ENCODE measurements at regions not wholly inside any gene's neighbourhood (a gene's known extent, or its start where the extent isn't known, plus 50 kb on each side); places are given as distances from the start of the nearest gene placed in this dataset.

DNA sequence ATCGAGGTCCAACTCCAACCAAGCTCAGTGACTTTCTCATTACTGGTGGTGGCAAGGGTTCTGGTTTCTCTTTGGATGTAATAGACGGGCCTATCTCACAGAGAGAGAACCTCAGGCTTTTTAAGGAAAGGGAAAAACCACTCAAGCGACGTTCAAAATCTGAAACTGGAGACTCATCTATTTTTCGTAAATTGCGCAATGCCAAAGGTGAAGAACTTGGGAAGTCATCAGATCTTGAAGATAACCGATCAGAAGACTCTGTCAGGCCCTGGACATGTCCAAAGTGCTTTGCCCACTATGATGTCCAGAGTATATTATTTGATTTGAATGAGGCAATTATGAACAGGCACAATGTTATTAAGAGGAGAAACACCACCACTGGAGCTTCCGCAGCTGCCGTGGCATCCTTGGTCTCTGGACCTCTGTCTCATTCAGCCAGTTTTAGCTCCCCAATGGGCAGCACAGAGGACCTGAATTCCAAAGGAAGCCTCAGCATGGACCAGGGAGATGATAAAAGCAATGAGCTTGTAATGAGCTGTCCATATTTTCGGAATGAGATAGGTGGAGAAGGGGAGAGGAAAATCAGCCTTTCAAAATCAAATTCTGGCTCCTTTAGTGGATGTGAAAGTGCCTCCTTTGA, 343.5 kb upstream of the RGS6 start:
- TF ChIP-seq POLR2AphosphoS5 (IDR thresholded peaks at IDR 0.05): no peak
- TF ChIP-seq POLR2A (IDR thresholded peaks at IDR 0.05): no peak
- Histone ChIP-seq H3K9me3 (no peaks in the 10 kb centered on the region), H3K4me1 (peaks cover 7 to 25% (median 11%) of the 10 kb centered on the region in 4 donors), H3K27me3 (no peaks in the 10 kb centered on the region), H3K27ac (no peak overlapping the region), H3K36me3 (no peaks in the 10 kb centered on the region), H3K4me3 (no peak overlapping the region)
- DNase-seq (no peak), ATAC-seq (ENCODE audit: low FRiP score in 2 of 2) (no peak)
- 92 to 97% methylated on average over 10 of the region's 10 CpGs for WGBS, 2 donors

DNA sequence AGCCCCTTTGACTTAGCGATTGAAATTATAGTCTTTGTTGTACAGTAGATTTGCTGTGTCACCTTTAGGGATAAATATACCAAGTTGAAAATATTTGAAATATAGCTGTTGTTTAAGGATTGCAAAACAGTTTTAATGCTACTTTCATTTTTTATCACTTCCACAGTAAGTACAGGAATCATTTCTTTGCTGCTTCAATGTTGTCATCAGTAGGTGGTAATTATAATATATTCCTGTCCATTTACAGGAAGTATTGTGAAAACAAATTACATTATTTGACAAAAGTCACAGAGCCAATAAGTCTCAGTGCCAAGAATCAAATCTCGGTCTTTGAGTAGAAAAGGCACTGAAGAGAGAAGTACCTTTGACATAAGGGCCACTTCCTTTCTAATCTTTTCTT, 342.6 kb upstream of the RGS6 start:
- no peak overlapping the region for H3K4me3 ChIP-seq
- no peaks in the 10 kb centered on the region for H3K27me3 ChIP-seq
- H3K9me3 ChIP-seq: no peaks in the 10 kb centered on the region
- H3K36me3 ChIP-seq: no peaks in the 10 kb centered on the region
- no peak for DNase-seq
- ATAC-seq (ENCODE audit: low FRiP score in 2 of 2): no peak
- TF ChIP-seq, protein P1, sequence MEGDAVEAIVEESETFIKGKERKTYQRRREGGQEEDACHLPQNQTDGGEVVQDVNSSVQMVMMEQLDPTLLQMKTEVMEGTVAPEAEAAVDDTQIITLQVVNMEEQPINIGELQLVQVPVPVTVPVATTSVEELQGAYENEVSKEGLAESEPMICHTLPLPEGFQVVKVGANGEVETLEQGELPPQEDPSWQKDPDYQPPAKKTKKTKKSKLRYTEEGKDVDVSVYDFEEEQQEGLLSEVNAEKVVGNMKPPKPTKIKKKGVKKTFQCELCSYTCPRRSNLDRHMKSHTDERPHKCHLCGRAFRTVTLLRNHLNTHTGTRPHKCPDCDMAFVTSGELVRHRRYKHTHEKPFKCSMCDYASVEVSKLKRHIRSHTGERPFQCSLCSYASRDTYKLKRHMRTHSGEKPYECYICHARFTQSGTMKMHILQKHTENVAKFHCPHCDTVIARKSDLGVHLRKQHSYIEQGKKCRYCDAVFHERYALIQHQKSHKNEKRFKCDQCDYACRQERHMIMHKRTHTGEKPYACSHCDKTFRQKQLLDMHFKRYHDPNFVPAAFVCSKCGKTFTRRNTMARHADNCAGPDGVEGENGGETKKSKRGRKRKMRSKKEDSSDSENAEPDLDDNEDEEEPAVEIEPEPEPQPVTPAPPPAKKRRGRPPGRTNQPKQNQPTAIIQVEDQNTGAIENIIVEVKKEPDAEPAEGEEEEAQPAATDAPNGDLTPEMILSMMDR (IDR thresholded peaks at IDR 0.05): no peak
- whole genome bisulfite sequencing, 2 donors: 61 to 65% methylated on average over 2 of the region's 2 CpGs
- no peak overlapping the region for H3K27ac ChIP-seq
- peaks cover 7 to 28% (median 14%) of the 10 kb centered on the region in 4 donors for H3K4me1 ChIP-seq

DNA sequence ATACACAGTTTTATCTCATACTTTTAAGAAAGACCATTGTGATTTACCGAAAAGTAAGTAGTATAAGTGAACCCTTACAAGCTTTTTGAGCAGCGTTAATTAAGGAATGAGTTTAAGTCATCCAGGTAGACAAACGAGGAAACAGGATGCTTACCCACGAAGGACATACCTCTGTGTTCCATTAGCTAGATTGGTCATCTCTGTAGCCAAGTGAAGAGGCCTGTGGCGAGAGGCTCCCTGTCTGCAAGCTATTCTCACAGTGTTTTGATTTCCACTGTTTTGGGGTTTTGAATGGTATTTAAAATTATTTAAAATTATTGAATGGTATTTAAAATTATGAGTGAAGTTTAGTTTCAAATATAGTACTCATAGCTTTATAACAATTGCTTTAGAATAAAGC, 342.1 kb upstream of the RGS6 start:
- Histone ChIP-seq H3K4me1 (peaks cover 7 to 33% (median 19%) of the 10 kb centered on the region in 4 donors), H3K4me3 (no peak overlapping the region), H3K9me3 (no peaks in the 10 kb centered on the region), H3K27me3 (no peaks in the 10 kb centered on the region), H3K27ac (no peak overlapping the region), H3K36me3 (no peaks in the 10 kb centered on the region)
- TF ChIP-seq, protein P1 (IDR thresholded peaks at IDR 0.05): no peak
- TF ChIP-seq EP300 (IDR thresholded peaks at IDR 0.05): no peak
- no peak for TF ChIP-seq POLR2A (IDR thresholded peaks at IDR 0.05)
- no peak for TF ChIP-seq POLR2AphosphoS5 (IDR thresholded peaks at IDR 0.05)
- 77 to 78% methylated on average over 5 of the region's 5 CpGs for WGBS, 2 donors
- ATAC-seq (ENCODE audit: low FRiP score in 2 of 2) (no peak), DNase-seq (no peak)

DNA sequence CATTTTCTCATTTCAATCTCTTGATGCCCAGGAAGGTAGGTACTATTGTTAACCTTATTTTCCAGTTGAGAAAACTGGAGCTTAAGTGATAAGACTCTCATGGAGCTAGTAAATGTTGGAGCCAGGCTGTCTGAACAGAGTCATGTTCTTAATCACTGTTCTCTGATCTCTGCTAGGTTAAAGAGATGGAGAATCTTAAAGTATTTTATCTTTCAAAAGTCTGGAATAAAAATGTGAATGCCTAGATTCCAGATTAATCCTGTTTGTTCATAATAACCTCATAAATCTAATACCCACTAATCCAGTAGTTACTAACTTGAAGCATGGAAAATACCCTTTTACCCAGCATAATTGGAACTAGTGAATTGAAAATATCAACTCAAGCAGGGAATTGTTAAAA, 341.0 kb upstream of the RGS6 start:
- Histone ChIP-seq H3K36me3 (no peaks in the 10 kb centered on the region), H3K27me3 (no peaks in the 10 kb centered on the region), H3K4me1 (peaks cover 7 to 27% (median 20%) of the 10 kb centered on the region in 4 donors), H3K27ac (no peak overlapping the region), H3K9me3 (no peaks in the 10 kb centered on the region), H3K4me3 (no peak overlapping the region)
- ATAC-seq (ENCODE audit: low FRiP score in 2 of 2) (no peak), DNase-seq (no peak)
- no peak for TF ChIP-seq POLR2A (IDR thresholded peaks at IDR 0.05)
- TF ChIP-seq, protein P1 (IDR thresholded peaks at IDR 0.05): no peak
- TF ChIP-seq POLR2AphosphoS5 (IDR thresholded peaks at IDR 0.05): no peak
- TF ChIP-seq EP300 (IDR thresholded peaks at IDR 0.05): no peak

DNA sequence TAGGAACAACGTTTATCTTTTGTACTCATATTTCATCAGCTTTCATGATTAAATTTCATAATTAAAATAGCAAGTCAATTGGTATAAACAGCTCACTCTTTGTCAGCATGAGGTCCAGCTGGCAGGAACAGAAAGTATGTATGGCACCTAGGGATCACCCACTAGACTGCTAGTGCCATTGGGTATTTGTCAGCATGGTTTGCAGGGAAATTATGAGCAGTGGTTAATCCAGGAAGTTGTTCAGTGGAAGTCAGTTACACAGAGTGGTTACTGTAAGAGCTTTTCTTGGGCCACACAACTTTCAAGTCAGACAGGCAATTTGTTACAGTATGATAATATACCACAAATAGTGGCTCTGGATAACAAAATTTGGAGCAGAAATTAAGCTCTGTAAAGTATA, 340.3 kb upstream of the RGS6 start:
- H3K27me3 ChIP-seq: no peaks in the 10 kb centered on the region
- DNase-seq: no peak
- 25 to 27% methylated on average over 1 of the region's 1 CpG for WGBS, 2 donors
- TF ChIP-seq POLR2A (IDR thresholded peaks at IDR 0.05) (no peak), EP300 (IDR thresholded peaks at IDR 0.05) (no peak), POLR2AphosphoS5 (IDR thresholded peaks at IDR 0.05) (no peak)
- TF ChIP-seq, protein P1 (IDR thresholded peaks at IDR 0.05): no peak
- H3K4me3 ChIP-seq: no peak overlapping the region
- ATAC-seq (ENCODE audit: low FRiP score in 2 of 2): peak in 1 of 2 donors; percentile 29
- no peaks in the 10 kb centered on the region for H3K9me3 ChIP-seq
- H3K36me3 ChIP-seq: no peaks in the 10 kb centered on the region
- no peak overlapping the region for H3K27ac ChIP-seq
- peaks cover 7 to 20% (median 20%) of the 10 kb centered on the region in 4 donors for H3K4me1 ChIP-seq
